ENCODE measurements at regions not wholly inside any gene's neighbourhood (a gene's known extent, or its start where the extent isn't known, plus 50 kb on each side); places are given as distances from the start of the nearest gene placed in this dataset.
A peak's percentile ranks its signal among the peaks of the same experiment; 100 is the strongest.

- no peak for DNase-seq
Measured at GRCh38 chr11:116233561-116233960, 539.2 kb downstream of the BUD13 start.

- peak; percentile 69 for DNase-seq
Measured at GRCh38 chr11:116232364-116232828, 540.4 kb downstream of the BUD13 start.

GRCh38 chr11:116231543-116231942, 541.2 kb downstream of the BUD13 start:
- DNase-seq: no peak

- DNase-seq: no peak
Measured at GRCh38 chr11:116230438-116230837, 542.3 kb downstream of the BUD13 start.

- no peak for DNase-seq
Measured at GRCh38 chr11:116229236-116229970, 543.4 kb downstream of the BUD13 start.

GRCh38 chr11:116226731-116227130, 546.1 kb downstream of the BUD13 start:
- no peak for DNase-seq

GRCh38 chr11:116225784-116226585, 546.8 kb downstream of the BUD13 start:
- no peak for DNase-seq

GRCh38 chr11:116225236-116225635, 547.6 kb downstream of the BUD13 start:
- no peak for DNase-seq

GRCh38 chr11:116224889-116225200, 547.9 kb downstream of the BUD13 start:
- DNase-seq: no peak

GRCh38 chr11:116224154-116224888, 548.5 kb downstream of the BUD13 start:
- no peak for DNase-seq

- no peak for DNase-seq
Measured at GRCh38 chr11:116221351-116221750, 551.4 kb downstream of the BUD13 start.

GRCh38 chr11:116219171-116219635, 553.6 kb downstream of the BUD13 start:
- DNase-seq: no peak

GRCh38 chr11:116217441-116217840, 555.3 kb downstream of the BUD13 start:
- DNase-seq: no peak

- no peak for DNase-seq
Measured at GRCh38 chr11:116217006-116217405, 555.8 kb downstream of the BUD13 start.

- no peak for DNase-seq
Measured at GRCh38 chr11:116215471-116216113, 557.2 kb downstream of the BUD13 start.

- DNase-seq: no peak
Measured at GRCh38 chr11:116211147-116211546, 561.6 kb downstream of the BUD13 start.

GRCh38 chr11:116210663-116211062, 562.1 kb downstream of the BUD13 start:
- DNase-seq: no peak

- no peak for DNase-seq
Measured at GRCh38 chr11:116209255-116209654, 563.5 kb downstream of the BUD13 start.

- peak; percentile 82 for DNase-seq
Measured at GRCh38 chr11:116207421-116208141, 565.2 kb downstream of the BUD13 start.

GRCh38 chr11:116207019-116207418, 565.8 kb downstream of the BUD13 start:
- DNase-seq: no peak

GRCh38 chr11:116202922-116203321, 569.9 kb downstream of the BUD13 start:
- no peak for DNase-seq

- DNase-seq: no peak
Measured at GRCh38 chr11:116200564-116200963, 572.2 kb downstream of the BUD13 start.

Measured in NCI-H1436 treated with DMSO at 0.1 percent for 48 hours (cell line).